ENCODE measurements at regions not wholly inside any gene's neighbourhood (a gene's known extent, or its start where the extent isn't known, plus 50 kb on each side); places are given as distances from the start of the nearest gene placed in this dataset.

- TF ChIP-seq POLR2AphosphoS5 (IDR thresholded peaks at IDR 0.05; ENCODE audit: borderline replicate concordance, low read depth, low read length) (0 out of 2 replicates have a peak, but pooled peaks have one; percentile 45), EZH2 (IDR thresholded peaks at IDR 0.05) (no peak), FOXP2 (optimal IDR thresholded peaks at IDR 0.05; ENCODE audit: control extremely low read depth, extremely low read length, insufficient read depth) (no peak)
Observed at GRCh38 chr6:85113934-85114580, 335.8 kb upstream of the NT5E start.
